MCF 10A (cell line): ENCODE measurements at regions not wholly inside any gene's neighbourhood (a gene's known extent, or its start where the extent isn't known, plus 50 kb on each side); places are given as distances from the start of the nearest gene placed in this dataset.
A peak's percentile ranks its signal among the peaks of the same experiment; 100 is the strongest.

Experiments used
- BruUV-seq: library from RNA; stranded (reverse); fragments of 400-500 nt; replicated peaks from 2 replicates; lab custom pipeline; 2021; lab: Mats Ljungman, UMichigan
- CTCF ChIA-PET: fragments of 300-600 bp; sonication (Branson Sonifier 250); formaldehyde crosslinking; extraction: SDS; loops from one replicate; lab custom pipeline; 2021; ENCODE audit warnings: antibody characterized with exemption, inconsistent platforms; lab: Yijun Ruan, JAX
- POLR2A ChIA-PET: fragments of 300-600, 350-650 bp; sonication (Branson Sonifier 250); formaldehyde crosslinking; extraction: SDS; loops from one replicate; lab custom pipeline; 2020; ENCODE audit warnings: antibody characterized with exemption, inconsistent platforms; lab: Yijun Ruan, JAX
- DNase-seq: peaks from one replicate; pipeline ENCODE4 v3.0.0-alpha.2; 2018; ENCODE audit not compliant: unreplicated experiment
- H3K27ac Mint-ChIP-seq: one replicate; pipeline ENCODE4 v1.8.0; 2022; ENCODE audit warnings: mild to moderate bottlenecking, low read depth, mixed read lengths; ENCODE audit not compliant: unreplicated experiment
- H3K27me3 Mint-ChIP-seq: one replicate; pipeline ENCODE4 v1.8.0; 2022; ENCODE audit warnings: mixed read lengths; ENCODE audit not compliant: insufficient read depth, unreplicated experiment
- H3K36me3 Mint-ChIP-seq: one replicate; pipeline ENCODE4 v1.8.0; 2022; ENCODE audit warnings: mild to moderate bottlenecking, moderate library complexity, mixed read lengths; ENCODE audit not compliant: insufficient read depth, unreplicated experiment
- H3K4me1 Mint-ChIP-seq: one replicate; pipeline ENCODE4 v1.8.0; 2022; ENCODE audit warnings: mixed read lengths; ENCODE audit not compliant: insufficient read depth, unreplicated experiment
- H3K4me3 Mint-ChIP-seq: one replicate; pipeline ENCODE4 v1.8.0; 2022; ENCODE audit warnings: mild to moderate bottlenecking, moderate library complexity, mixed read lengths; ENCODE audit not compliant: unreplicated experiment
- H3K9me3 Mint-ChIP-seq: one replicate; pipeline ENCODE4 v1.8.0; 2022; ENCODE audit warnings: mixed read lengths; ENCODE audit not compliant: unreplicated experiment
- intact Hi-C: fragments of 100-400 bp; cut with micrococcal nuclease; formaldehyde crosslinking; loops from 2 replicates; pipeline ENCODE4 v1.14.1; 2022
- TF ChIP-seq, protein P1 (sequence below): fragments of 200-600 bp; IDR thresholded peaks from one replicate; pipeline ENCODE4 v1.8.0; 2022; ENCODE audit warnings: antibody characterized with exemption, mild to moderate bottlenecking; ENCODE audit not compliant: unreplicated experiment

DNA sequence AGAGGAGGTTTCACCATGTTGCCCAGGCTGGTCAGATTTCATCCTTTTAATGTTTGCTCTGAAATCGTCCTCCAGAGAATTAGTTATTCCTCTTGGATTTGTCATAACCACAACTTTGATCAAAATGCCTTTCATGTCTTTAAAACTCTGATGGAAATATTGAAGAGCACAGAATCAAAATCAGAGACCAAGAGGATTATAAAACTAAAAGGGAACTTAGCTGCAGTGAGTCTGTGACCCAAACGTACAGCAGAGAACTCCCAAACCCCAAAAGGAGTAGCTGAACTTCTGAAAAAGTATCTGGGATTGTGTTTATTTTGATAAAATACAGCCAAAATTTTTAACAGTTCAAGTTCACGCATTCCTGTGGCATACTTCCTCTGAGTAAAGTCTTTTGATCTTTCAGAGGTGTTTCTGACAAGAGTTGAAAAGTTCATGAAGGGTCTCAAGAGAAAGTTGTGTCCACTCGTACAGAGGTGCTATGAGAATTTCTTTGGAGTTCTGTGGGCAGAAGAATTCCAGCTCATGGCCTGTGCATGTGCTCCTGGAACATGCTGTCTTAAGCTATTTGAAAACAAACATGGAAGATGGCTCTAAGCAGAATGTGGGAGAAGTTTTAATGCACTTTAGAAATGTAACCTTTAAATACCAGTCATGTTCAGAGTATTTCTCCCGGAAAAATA, 124.0 kb downstream of the ESM1 start:
- peaks cover 21% of the 10 kb centered on the region for H3K9me3 Mint-ChIP-seq
- no peak overlapping the region for H3K4me3 Mint-ChIP-seq
- DNase-seq, result no peak
- no TSS peak for BruUV-seq
- intact Hi-C loops, result no loop called here
- TF ChIP-seq, protein P1, sequence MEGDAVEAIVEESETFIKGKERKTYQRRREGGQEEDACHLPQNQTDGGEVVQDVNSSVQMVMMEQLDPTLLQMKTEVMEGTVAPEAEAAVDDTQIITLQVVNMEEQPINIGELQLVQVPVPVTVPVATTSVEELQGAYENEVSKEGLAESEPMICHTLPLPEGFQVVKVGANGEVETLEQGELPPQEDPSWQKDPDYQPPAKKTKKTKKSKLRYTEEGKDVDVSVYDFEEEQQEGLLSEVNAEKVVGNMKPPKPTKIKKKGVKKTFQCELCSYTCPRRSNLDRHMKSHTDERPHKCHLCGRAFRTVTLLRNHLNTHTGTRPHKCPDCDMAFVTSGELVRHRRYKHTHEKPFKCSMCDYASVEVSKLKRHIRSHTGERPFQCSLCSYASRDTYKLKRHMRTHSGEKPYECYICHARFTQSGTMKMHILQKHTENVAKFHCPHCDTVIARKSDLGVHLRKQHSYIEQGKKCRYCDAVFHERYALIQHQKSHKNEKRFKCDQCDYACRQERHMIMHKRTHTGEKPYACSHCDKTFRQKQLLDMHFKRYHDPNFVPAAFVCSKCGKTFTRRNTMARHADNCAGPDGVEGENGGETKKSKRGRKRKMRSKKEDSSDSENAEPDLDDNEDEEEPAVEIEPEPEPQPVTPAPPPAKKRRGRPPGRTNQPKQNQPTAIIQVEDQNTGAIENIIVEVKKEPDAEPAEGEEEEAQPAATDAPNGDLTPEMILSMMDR, result no peak
- CTCF ChIA-PET, result interaction anchor here (0.6 to 1.9 kb wide), 8 partner anchors 10 to 1132 kb away, joined by 3 to 8 read pairs (median 4); no protein-coding TSS in a partner anchor
- no peaks in the 10 kb centered on the region for H3K36me3 Mint-ChIP-seq
- POLR2A ChIA-PET, result interaction anchor here (1.2 kb wide), 1 partner anchor 13 kb away, joined by 3 read pairs; no protein-coding TSS in a partner anchor
- peaks cover 6% of the 10 kb centered on the region for H3K4me1 Mint-ChIP-seq
- H3K27ac Mint-ChIP-seq, result no peak overlapping the region
- H3K27me3 Mint-ChIP-seq, result peaks cover 23% of the 10 kb centered on the region

DNA sequence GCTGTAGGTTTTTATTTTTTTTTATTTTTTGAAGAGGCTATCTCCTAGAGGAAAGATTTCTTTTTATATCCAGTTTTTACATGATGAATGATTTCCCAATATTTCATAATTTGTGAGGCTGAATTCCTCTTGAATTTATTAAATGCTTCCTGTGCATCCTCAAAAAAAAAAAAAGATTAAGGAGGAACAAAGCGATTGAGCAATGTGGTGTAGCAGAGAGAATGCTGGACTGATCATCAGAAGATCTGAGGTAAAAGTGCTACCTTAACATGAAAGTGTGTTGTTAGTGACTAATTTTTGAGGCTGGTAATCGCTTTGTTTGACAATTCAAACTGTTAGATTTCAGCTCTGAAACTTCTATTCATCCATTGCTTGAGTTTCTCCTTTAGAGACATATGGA, 125.1 kb downstream of the ESM1 start:
- intact Hi-C loops, result no loop called here
- CTCF ChIA-PET, result interaction anchor here (0.6 to 1.9 kb wide), 9 partner anchors 10 to 344 kb away, joined by 3 to 8 read pairs (median 3); partner anchors contain the start of gene GPX8
- Mint-ChIP-seq H3K9me3 (peaks cover 21% of the 10 kb centered on the region), H3K4me1 (peaks cover 6% of the 10 kb centered on the region), H3K4me3 (no peak overlapping the region), H3K27ac (no peak overlapping the region), H3K36me3 (no peaks in the 10 kb centered on the region), H3K27me3 (peaks cover 23% of the 10 kb centered on the region)
- POLR2A ChIA-PET, result no interaction called here
- TF ChIP-seq, protein P1, result no peak
- no TSS peak for BruUV-seq
- peak; percentile 52 for DNase-seq

DNA sequence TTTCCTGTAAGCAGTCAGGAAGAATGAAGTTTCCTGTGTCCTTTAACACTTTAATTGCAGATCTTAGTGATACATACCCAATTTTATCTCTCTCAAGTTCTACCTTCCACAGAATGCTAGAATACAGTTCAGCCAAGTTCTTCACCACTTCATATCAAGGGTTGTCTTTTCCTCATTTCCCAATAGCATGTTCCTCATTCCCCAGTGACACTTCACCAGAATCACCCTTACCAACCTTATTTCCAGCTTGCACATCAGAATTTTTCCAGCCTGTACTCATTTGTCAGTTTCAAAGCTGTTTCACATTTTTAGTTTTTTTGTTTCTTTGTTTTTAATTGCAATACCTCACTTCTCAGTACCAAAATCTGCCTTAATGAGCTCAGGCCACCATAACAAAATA, 126.1 kb downstream of the ESM1 start:
- Mint-ChIP-seq H3K4me1 (peaks cover 6% of the 10 kb centered on the region), H3K27ac (no peak overlapping the region), H3K36me3 (no peaks in the 10 kb centered on the region), H3K27me3 (peaks cover 23% of the 10 kb centered on the region), H3K4me3 (no peak overlapping the region), H3K9me3 (peaks cover 21% of the 10 kb centered on the region)
- no peak for DNase-seq
- POLR2A ChIA-PET, result no interaction called here
- no TSS peak for BruUV-seq
- TF ChIP-seq, protein P1, result no peak
- CTCF ChIA-PET, result interaction anchor here (0.6 to 1.4 kb wide), 4 partner anchors 20 to 1525 kb away, joined by 3 to 7 read pairs (median 4); no protein-coding TSS in a partner anchor
- intact Hi-C loops, result no loop called here

DNA sequence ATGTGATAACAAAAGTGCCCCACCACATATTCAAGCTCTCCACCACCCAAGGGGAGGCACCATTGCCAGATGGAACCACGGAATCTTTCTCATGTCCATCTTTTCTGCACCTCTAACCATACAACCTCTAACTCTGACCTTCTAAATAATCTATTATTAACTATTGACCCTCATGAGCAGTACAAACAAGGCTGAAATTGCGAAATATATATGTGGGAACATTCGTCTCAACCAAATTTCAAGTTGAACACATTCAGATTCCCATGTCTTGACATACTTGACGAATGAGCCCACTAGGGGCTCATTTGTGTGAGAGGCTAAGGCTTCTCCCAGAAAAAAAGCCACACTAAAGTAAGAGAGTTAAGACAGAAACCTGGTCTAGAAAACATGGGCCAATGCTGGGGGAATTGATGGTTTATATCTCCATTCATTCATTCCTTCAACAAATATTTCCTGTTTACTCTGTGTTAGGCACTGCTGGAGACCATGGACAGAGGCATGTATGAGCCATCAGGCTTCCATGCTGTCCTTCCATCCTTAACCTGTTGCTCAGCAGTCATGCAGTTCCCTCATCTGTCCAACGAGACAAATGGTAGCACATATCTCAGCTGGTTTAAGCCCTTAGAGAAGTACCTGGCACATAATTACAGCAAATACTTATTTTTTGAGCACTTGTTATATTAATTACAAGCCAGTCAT, 130.4 kb downstream of the ESM1 start:
- H3K4me3 Mint-ChIP-seq, result no peak overlapping the region
- BruUV-seq, result no TSS peak
- no peak for DNase-seq
- no peak overlapping the region for H3K27ac Mint-ChIP-seq
- H3K4me1 Mint-ChIP-seq, result no peaks in the 10 kb centered on the region
- no peaks in the 10 kb centered on the region for H3K36me3 Mint-ChIP-seq
- TF ChIP-seq, protein P1, result no peak
- intact Hi-C loops, result no loop called here
- peaks cover 20% of the 10 kb centered on the region for H3K9me3 Mint-ChIP-seq
- POLR2A ChIA-PET, result interaction anchor here (0.5 kb wide), 1 partner anchor 1037 kb away, joined by 3 read pairs; no protein-coding TSS in a partner anchor
- CTCF ChIA-PET, result interaction anchor here (0.5 to 2.5 kb wide), 7 partner anchors 10 to 338 kb away, joined by 3 to 14 read pairs (median 4); no protein-coding TSS in a partner anchor
- H3K27me3 Mint-ChIP-seq, result peaks cover 7% of the 10 kb centered on the region
